Suprapubic skin (tissue), 3 donors: ENCODE measurements at regions not wholly inside any gene's neighbourhood (a gene's known extent, or its start where the extent isn't known, plus 50 kb on each side); places are given as distances from the start of the nearest gene placed in this dataset.
A peak's percentile ranks its signal among the peaks of the same experiment; 100 is the strongest.

Experiments used
- EP300 ChIP-seq: sonication (generic); formaldehyde crosslinking; IDR thresholded peaks from one replicate; pipeline ENCODE4 v1.6.1; 2017; ENCODE audit warnings: antibody characterized with exemption
- POLR2A ChIP-seq, 2 donors: fragments of 450-650 bp; IDR thresholded peaks; one replicate each; pipeline ENCODE4 v1.6.1; 2017; ENCODE audit warnings: antibody characterized with exemption in 2 of 2, mild to moderate bottlenecking in 2 of 2, moderate library complexity in 2 of 2
- TF ChIP-seq, protein P1 (sequence below), 2 donors: fragments of 200-600 bp in 1 of 2; fragments of 450-650 bp in 1 of 2; sonication (generic) in 1 of 2; IDR thresholded peaks; one replicate each; pipeline ENCODE4 v1.5.1; 2016 to 2019; ENCODE audit warnings: antibody characterized with exemption in 2 of 2, mild to moderate bottlenecking in 1 of 2, moderate library complexity in 1 of 2

- TF ChIP-seq POLR2A (IDR thresholded peaks at IDR 0.05) (no peak), EP300 (no peak)
- TF ChIP-seq, protein P1, sequence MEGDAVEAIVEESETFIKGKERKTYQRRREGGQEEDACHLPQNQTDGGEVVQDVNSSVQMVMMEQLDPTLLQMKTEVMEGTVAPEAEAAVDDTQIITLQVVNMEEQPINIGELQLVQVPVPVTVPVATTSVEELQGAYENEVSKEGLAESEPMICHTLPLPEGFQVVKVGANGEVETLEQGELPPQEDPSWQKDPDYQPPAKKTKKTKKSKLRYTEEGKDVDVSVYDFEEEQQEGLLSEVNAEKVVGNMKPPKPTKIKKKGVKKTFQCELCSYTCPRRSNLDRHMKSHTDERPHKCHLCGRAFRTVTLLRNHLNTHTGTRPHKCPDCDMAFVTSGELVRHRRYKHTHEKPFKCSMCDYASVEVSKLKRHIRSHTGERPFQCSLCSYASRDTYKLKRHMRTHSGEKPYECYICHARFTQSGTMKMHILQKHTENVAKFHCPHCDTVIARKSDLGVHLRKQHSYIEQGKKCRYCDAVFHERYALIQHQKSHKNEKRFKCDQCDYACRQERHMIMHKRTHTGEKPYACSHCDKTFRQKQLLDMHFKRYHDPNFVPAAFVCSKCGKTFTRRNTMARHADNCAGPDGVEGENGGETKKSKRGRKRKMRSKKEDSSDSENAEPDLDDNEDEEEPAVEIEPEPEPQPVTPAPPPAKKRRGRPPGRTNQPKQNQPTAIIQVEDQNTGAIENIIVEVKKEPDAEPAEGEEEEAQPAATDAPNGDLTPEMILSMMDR (IDR thresholded peaks at IDR 0.05) = peak; percentile 47 to 54
These were observed 411.7 kb downstream of the DSEL start for GRCh38 chr18:67104700-67105284.
